ENCODE measurements at regions not wholly inside any gene's neighbourhood (a gene's known extent, or its start where the extent isn't known, plus 50 kb on each side); places are given as distances from the start of the nearest gene placed in this dataset.

GRCh38 chr2:37459095-37459981 lies 114.9 kb downstream of the QPCT start:
- H3K27ac Mint-ChIP-seq: no peak overlapping the region
- no peak for ATAC-seq
- no peaks in the 10 kb centered on the region for H3K27me3 Mint-ChIP-seq
- no peaks in the 10 kb centered on the region for H3K9me3 Mint-ChIP-seq
- H3K4me3 Mint-ChIP-seq: no peak overlapping the region
- H3K4me1 Mint-ChIP-seq: peaks cover 10% of the 10 kb centered on the region
- H3K36me3 Mint-ChIP-seq: no peaks in the 10 kb centered on the region

GRCh38 chr2:37460896-37461229 lies 116.4 kb downstream of the QPCT start:
- Mint-ChIP-seq H3K36me3 (no peaks in the 10 kb centered on the region), H3K4me1 (peaks cover 10% of the 10 kb centered on the region), H3K27me3 (no peaks in the 10 kb centered on the region), H3K4me3 (no peak overlapping the region), H3K9me3 (no peaks in the 10 kb centered on the region), H3K27ac (no peak overlapping the region)
- no peak for ATAC-seq

GRCh38 chr2:37464067-37464466 lies 119.6 kb downstream of the QPCT start:
- no peaks in the 10 kb centered on the region for H3K27me3 Mint-ChIP-seq
- no peak for ATAC-seq
- H3K9me3 Mint-ChIP-seq: no peaks in the 10 kb centered on the region
- no peak overlapping the region for H3K4me3 Mint-ChIP-seq
- no peaks in the 10 kb centered on the region for H3K4me1 Mint-ChIP-seq
- H3K27ac Mint-ChIP-seq: no peak overlapping the region
- H3K36me3 Mint-ChIP-seq: no peaks in the 10 kb centered on the region

- Mint-ChIP-seq H3K36me3 (no peaks in the 10 kb centered on the region), H3K4me3 (no peak overlapping the region), H3K27ac (no peak overlapping the region), H3K4me1 (no peaks in the 10 kb centered on the region), H3K9me3 (no peaks in the 10 kb centered on the region), H3K27me3 (peaks cover 9% of the 10 kb centered on the region)
- ATAC-seq: no peak
Measured at GRCh38 chr2:37466533-37467222, 122.2 kb downstream of the QPCT start.

- Mint-ChIP-seq H3K4me3 (no peak overlapping the region), H3K27me3 (peaks cover 9% of the 10 kb centered on the region), H3K4me1 (no peaks in the 10 kb centered on the region), H3K9me3 (no peaks in the 10 kb centered on the region), H3K36me3 (no peaks in the 10 kb centered on the region), H3K27ac (no peak overlapping the region)
- ATAC-seq: no peak
Measured at GRCh38 chr2:37468170-37468569, 123.7 kb downstream of the QPCT start.

GRCh38 chr2:37469126-37469525 lies 124.7 kb downstream of the QPCT start:
- H3K4me3 Mint-ChIP-seq: no peak overlapping the region
- no peaks in the 10 kb centered on the region for H3K4me1 Mint-ChIP-seq
- H3K9me3 Mint-ChIP-seq: no peaks in the 10 kb centered on the region
- ATAC-seq: no peak
- no peak overlapping the region for H3K27ac Mint-ChIP-seq
- H3K27me3 Mint-ChIP-seq: peaks cover 9% of the 10 kb centered on the region
- no peaks in the 10 kb centered on the region for H3K36me3 Mint-ChIP-seq

- H3K36me3 Mint-ChIP-seq: no peaks in the 10 kb centered on the region
- H3K27me3 Mint-ChIP-seq: peaks cover 9% of the 10 kb centered on the region
- H3K27ac Mint-ChIP-seq: no peak overlapping the region
- H3K4me3 Mint-ChIP-seq: no peak overlapping the region
- no peak for ATAC-seq
- H3K9me3 Mint-ChIP-seq: no peaks in the 10 kb centered on the region
- H3K4me1 Mint-ChIP-seq: no peaks in the 10 kb centered on the region
Measured at GRCh38 chr2:37471104-37471503, 126.7 kb downstream of the QPCT start.

GRCh38 chr2:37471994-37472393 lies 127.6 kb downstream of the QPCT start:
- no peak overlapping the region for H3K27ac Mint-ChIP-seq
- H3K9me3 Mint-ChIP-seq: no peaks in the 10 kb centered on the region
- no peak for ATAC-seq

GRCh38 chr2:37472959-37473358 lies 128.5 kb downstream of the QPCT start:
- Mint-ChIP-seq H3K4me3 (no peak overlapping the region), H3K9me3 (no peaks in the 10 kb centered on the region), H3K27me3 (peaks cover 9% of the 10 kb centered on the region), H3K27ac (no peak overlapping the region), H3K36me3 (no peaks in the 10 kb centered on the region), H3K4me1 (no peaks in the 10 kb centered on the region)
- ATAC-seq: no peak

More at GRCh38 chr2:37471994-37472393, 127.6 kb downstream of the QPCT start:
- Mint-ChIP-seq H3K27me3 (peaks cover 9% of the 10 kb centered on the region), H3K4me1 (no peaks in the 10 kb centered on the region), H3K36me3 (no peaks in the 10 kb centered on the region), H3K4me3 (no peak overlapping the region)

- peaks cover 3% of the 10 kb centered on the region for H3K9me3 Mint-ChIP-seq
- H3K4me1 Mint-ChIP-seq: no peaks in the 10 kb centered on the region
- no peak overlapping the region for H3K4me3 Mint-ChIP-seq
- ATAC-seq: no peak
- no peaks in the 10 kb centered on the region for H3K27me3 Mint-ChIP-seq
- H3K36me3 Mint-ChIP-seq: no peaks in the 10 kb centered on the region
- H3K27ac Mint-ChIP-seq: no peak overlapping the region
Measured at GRCh38 chr2:37476411-37476810, 132.0 kb downstream of the QPCT start.

- no peaks in the 10 kb centered on the region for H3K27me3 Mint-ChIP-seq
- H3K9me3 Mint-ChIP-seq: peaks cover 3% of the 10 kb centered on the region
- no peak overlapping the region for H3K4me3 Mint-ChIP-seq
- no peak overlapping the region for H3K27ac Mint-ChIP-seq
- ATAC-seq: no peak
- no peaks in the 10 kb centered on the region for H3K36me3 Mint-ChIP-seq
- H3K4me1 Mint-ChIP-seq: no peaks in the 10 kb centered on the region
Measured at GRCh38 chr2:37477921-37478320, 133.5 kb downstream of the QPCT start.

GRCh38 chr2:37481244-37481643 lies 136.8 kb downstream of the QPCT start:
- H3K9me3 Mint-ChIP-seq: peaks cover 3% of the 10 kb centered on the region
- no peak overlapping the region for H3K4me3 Mint-ChIP-seq
- H3K36me3 Mint-ChIP-seq: no peaks in the 10 kb centered on the region
- no peaks in the 10 kb centered on the region for H3K4me1 Mint-ChIP-seq
- ATAC-seq: peak; percentile 12
- H3K27me3 Mint-ChIP-seq: no peaks in the 10 kb centered on the region
- no peak overlapping the region for H3K27ac Mint-ChIP-seq

- Mint-ChIP-seq H3K9me3 (peaks cover 3% of the 10 kb centered on the region), H3K27ac (no peak overlapping the region)
Measured at GRCh38 chr2:37489041-37489456, 144.6 kb downstream of the QPCT start.

GRCh38 chr2:37489536-37489935 lies 145.1 kb downstream of the QPCT start:
- Mint-ChIP-seq H3K36me3 (no peaks in the 10 kb centered on the region), H3K4me1 (no peaks in the 10 kb centered on the region), H3K27ac (no peak overlapping the region), H3K4me3 (no peak overlapping the region), H3K9me3 (peaks cover 3% of the 10 kb centered on the region), H3K27me3 (no peaks in the 10 kb centered on the region)
- no peak for ATAC-seq

More at GRCh38 chr2:37489041-37489456, 144.6 kb downstream of the QPCT start:
- no peaks in the 10 kb centered on the region for H3K4me1 Mint-ChIP-seq
- H3K27me3 Mint-ChIP-seq: no peaks in the 10 kb centered on the region
- ATAC-seq: no peak
- no peak overlapping the region for H3K4me3 Mint-ChIP-seq
- no peaks in the 10 kb centered on the region for H3K36me3 Mint-ChIP-seq

- no peak overlapping the region for H3K4me3 Mint-ChIP-seq
- peaks cover 8% of the 10 kb centered on the region for H3K36me3 Mint-ChIP-seq
- no peaks in the 10 kb centered on the region for H3K27me3 Mint-ChIP-seq
- peaks cover 6% of the 10 kb centered on the region for H3K9me3 Mint-ChIP-seq
- ATAC-seq: no peak
- H3K4me1 Mint-ChIP-seq: no peaks in the 10 kb centered on the region
- H3K27ac Mint-ChIP-seq: no peak overlapping the region
Measured at GRCh38 chr2:37493425-37493824, 149.0 kb downstream of the QPCT start.

GRCh38 chr2:37499113-37499512 lies 154.7 kb downstream of the QPCT start:
- Mint-ChIP-seq H3K4me1 (no peaks in the 10 kb centered on the region), H3K36me3 (peaks cover 8% of the 10 kb centered on the region), H3K9me3 (peaks cover 2% of the 10 kb centered on the region), H3K27ac (no peak overlapping the region), H3K4me3 (no peak overlapping the region), H3K27me3 (peaks cover 6% of the 10 kb centered on the region)
- no peak for ATAC-seq
